HG03439 (cell line): ENCODE measurements at regions not wholly inside any gene's neighbourhood (a gene's known extent, or its start where the extent isn't known, plus 50 kb on each side); places are given as distances from the start of the nearest gene placed in this dataset.
"Not testable (repeated sequence)": the region's sequence is repeated elsewhere in the genome, so short reads cannot be mapped to it uniquely, and the experiment has no call there.

Experiments used
- ATAC-seq: cut with Tn5 transposase; IDR thresholded peaks from one replicate; pipeline ENCODE4 v1.9.1; 2021; ENCODE audit warnings: mild to moderate bottlenecking, moderate library complexity; ENCODE audit not compliant: unreplicated experiment

DNA sequence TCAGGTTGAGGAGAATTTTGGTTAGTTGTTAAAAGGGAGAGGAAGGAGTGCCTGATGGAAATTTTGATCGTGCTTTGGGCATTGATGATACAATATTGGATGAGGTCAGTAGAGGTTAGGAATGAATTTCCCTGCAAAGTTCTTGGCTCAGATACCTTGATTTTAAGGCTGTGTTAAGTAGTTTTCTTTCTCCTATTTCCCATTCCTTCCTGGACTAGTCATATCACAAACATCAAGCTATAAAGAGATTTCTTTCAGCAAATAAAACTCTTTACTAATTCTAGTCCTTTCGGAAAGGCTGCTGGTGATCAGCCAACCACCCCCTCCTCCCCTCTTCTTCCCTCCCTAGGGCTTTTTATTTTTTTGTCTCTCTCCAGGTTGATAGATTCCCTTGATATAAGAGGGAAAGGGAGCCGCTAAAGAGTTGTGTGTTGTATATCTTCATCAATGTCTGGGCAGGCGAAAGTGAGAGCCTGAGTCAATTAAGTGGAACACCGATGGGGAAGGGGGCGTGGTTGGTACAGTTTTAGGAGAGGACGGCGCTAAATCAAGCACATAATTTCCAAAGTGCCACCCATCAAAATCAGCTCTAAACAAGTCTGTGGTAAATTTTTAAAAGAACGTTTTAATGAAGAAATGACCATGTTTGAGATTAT, 100.1 kb upstream of the PLXNA2 start:
- ATAC-seq, result no peak

- no peak for ATAC-seq
Measured at GRCh38 chr1:208347191-208347590, 103.0 kb upstream of the PLXNA2 start.

DNA sequence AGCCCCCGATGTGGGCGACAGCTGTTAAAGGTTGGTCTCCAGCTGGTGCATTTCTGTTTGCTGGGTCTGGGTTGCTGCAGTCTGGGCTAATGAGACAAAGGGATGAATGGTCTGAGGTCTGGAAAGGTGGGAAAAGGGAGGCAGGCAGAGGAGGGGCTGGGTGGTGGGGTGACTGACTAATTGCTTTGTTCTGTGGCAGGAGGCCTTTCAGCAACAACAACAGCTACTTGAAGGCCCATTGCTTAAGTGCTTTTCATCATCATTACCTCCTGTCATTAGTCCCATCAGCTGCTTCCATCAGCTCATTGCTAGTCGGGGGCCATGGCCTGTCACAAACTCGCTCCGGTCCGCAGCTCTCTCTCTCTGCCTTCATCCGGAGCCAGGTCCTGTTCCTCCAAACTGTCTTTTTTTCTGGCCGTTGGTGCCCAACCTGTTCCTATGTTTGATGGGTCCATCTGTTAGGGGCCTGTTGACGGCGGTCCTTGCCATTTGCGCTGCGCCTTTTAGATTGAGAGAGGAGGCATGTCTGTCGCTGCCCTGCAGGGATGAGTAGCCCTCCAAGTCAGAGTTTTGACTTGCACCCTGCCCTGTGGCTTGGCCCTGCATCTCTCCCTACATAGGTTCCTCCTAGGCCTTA, 105.6 kb upstream of the PLXNA2 start:
- no peak for ATAC-seq

DNA sequence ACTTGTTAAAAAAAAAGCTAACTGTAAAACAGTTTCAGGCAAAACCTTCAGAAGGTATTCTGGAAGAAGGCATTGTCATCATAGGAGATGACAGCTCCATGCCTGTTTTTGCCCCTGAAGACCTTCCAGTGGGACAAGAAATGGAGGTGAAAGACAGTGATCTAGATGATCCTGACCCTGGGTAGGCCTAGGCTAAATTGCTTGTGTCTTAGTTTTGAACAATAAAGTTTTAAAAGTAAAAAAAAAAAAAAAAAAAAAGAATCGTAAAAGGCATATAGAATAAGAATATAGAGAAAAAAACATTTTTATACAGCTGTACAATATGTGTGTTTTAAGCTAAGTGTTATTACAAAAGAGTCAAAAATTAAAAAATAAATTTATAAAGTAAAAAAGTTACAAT, 106.6 kb upstream of the PLXNA2 start:
- ATAC-seq, result no peak

- no peak for ATAC-seq
Measured at GRCh38 chr1:208351838-208352237, 107.7 kb upstream of the PLXNA2 start.

- not testable (repeated sequence) for ATAC-seq
Measured at GRCh38 chr1:208353797-208354196, 109.6 kb upstream of the PLXNA2 start.

- no peak for ATAC-seq
Measured at GRCh38 chr1:208357644-208358507, 113.7 kb upstream of the PLXNA2 start.

- no peak for ATAC-seq
Measured at GRCh38 chr1:208358651-208359050, 114.5 kb upstream of the PLXNA2 start.

DNA sequence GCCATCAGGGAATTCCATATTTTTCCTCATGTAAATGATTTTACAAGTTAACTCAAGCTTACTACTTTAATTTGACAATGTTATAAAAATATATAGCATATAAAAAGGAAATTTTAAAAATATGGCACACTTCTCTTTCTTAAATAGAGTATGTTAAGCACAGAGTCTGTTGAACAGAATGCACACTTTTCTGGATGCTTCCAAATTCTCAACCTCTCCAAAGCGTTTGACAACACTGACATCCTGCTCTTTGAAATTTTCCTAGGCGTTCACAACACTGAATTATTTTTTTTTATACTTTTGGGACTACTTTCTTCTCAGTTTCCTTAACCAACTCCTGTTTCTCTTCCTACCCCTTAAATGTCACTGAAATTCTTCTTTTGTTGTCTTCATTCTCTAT, 117.8 kb upstream of the PLXNA2 start:
- no peak for ATAC-seq

DNA sequence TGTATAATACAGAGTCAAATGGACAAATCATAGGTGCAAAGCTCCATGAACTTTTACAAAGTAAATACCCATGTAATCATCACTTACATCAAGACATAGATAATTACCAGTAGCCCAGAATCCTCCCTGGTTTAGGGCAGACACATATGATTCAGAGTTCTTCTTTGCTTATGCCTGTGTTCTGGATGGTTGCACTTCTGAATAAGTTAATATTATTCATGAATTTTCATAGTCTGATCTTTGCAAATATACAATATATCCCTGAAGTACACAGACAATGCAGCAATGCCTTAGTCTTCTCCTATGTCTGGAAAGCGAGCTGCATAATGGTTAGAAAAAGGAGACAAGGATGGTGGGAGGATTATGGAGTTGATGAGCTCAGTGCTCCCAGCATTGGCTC, 122.4 kb upstream of the PLXNA2 start:
- no peak for ATAC-seq

- ATAC-seq, result no peak
Measured at GRCh38 chr1:208369045-208369444, 124.9 kb upstream of the PLXNA2 start.

- no peak for ATAC-seq
Measured at GRCh38 chr1:208369658-208370057, 125.5 kb upstream of the PLXNA2 start.

GRCh38 chr1:208374391-208374941, 130.3 kb upstream of the PLXNA2 start:
- no peak for ATAC-seq

DNA sequence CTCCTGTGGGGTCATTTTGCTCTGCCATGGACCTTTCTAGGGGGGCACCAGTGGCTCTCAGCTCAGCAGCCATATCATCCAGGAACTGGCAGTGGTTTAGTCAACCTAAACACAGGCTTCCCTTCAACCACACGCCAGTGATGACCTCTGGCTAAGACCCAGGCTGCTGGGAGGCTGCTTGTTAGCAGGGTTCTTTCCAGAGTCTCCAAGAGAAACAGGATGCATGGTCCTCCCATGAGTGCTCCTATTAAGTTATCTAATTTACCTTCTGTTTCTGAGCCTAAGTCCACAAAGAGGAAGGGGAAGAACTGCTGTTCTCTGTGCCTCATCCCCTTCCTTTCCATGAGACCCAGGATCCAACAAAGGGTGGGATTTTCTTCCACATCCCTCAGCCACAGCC, 137.3 kb upstream of the PLXNA2 start:
- ATAC-seq, result no peak

GRCh38 chr1:208387908-208388811, 144.0 kb upstream of the PLXNA2 start:
- no peak for ATAC-seq

GRCh38 chr1:208393416-208393815, 149.2 kb upstream of the PLXNA2 start:
- ATAC-seq, result no peak

DNA sequence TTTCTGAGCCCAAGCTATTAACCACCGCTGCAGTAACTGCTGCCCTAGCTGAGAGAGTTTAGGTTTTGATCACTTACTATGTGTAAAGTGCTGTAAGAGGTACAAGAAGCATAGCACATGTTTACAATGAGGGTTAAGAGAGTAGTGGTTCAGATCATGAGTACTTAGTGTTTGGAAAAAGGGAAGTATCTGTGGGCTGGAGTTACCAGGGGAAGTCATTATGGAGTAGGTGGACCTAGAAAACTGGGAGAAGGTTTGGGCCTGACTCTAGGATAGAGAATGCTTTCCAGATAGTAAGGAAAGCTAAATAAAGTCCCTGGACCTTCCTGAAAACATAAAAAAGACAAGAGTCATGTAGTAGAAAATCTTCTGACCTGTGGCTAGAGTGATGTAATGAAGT, 149.6 kb upstream of the PLXNA2 start:
- ATAC-seq, result no peak

GRCh38 chr1:208397286-208397685, 153.1 kb upstream of the PLXNA2 start:
- no peak for ATAC-seq

DNA sequence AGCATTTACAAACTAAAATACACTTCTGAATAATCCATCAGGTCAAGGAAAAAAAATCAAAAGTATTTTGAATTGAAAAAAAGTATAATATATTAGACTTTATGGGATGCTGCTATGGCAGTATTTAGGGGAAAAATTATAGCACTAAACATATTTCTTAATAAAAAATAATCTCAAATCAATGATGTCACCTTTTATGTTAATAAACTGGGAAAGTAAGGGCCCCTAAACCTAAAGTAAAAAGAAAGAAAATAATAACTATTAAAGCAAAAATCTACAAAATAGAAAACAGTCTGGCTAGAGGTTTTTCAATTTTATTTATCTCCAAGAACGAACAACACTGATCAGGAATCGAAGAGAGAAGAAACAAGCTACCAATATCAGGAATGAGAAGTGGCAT, 160.8 kb upstream of the PLXNA2 start:
- ATAC-seq, result no peak

DNA sequence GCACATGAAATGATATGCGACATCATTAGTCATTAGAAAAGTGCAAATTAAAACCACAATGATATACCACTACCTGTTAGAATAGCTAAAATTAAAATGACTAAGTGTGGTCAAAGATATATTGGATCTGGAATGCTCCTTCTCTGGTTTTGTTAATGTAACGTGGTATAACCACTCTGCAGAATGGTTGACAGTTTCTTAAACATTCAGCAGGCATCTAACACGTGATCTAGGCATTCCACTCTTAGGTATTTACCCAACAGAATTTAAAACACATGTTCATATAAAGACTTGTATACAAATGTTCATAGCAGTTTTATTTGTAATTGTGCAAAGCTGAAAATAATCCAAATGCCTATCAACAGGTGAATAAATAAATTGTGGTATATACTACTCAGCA, 165.0 kb upstream of the PLXNA2 start:
- no peak for ATAC-seq

DNA sequence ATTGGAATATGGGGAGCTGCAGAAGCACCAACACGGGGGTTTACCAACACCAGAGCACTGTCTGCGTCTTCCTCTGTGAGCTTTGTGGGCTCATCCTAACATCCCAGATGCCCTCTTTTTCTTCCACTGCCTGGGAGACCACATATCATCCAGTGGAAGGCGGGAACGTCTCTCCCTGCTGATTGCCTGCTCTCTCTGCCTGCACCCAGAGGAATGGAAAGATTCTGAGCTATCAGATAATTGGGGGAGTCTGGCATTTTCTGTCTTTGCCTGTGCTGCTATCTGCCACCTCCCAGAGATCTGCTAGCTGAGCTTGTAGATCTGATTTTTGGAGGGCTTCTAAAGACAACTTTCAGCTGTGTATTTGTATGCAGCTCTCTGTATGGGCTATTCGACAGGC, 166.2 kb upstream of the PLXNA2 start:
- ATAC-seq, result no peak
